ENCODE measurements at regions not wholly inside any gene's neighbourhood (a gene's known extent, or its start where the extent isn't known, plus 50 kb on each side); places are given as distances from the start of the nearest gene placed in this dataset.
A peak's percentile ranks its signal among the peaks of the same experiment; 100 is the strongest.

GRCh38 chr3:167882057-167882667 lies 146.6 kb downstream of the SERPINI1 start:
- no peaks in the 10 kb centered on the region for H3K27me3 ChIP-seq
- H3K36me3 ChIP-seq = no peaks in the 10 kb centered on the region
- no peak for TF ChIP-seq POLR2A (IDR thresholded peaks at IDR 0.05)
- peak in 5 of 6 experiments; percentile 6 to 70 (median 59) for TF ChIP-seq CTCF (IDR thresholded peaks at IDR 0.05)
- no peak overlapping the region for H3K4me3 ChIP-seq (replicated peaks in 1 of 3)
- no peaks in the 10 kb centered on the region for H3K4me1 ChIP-seq
- no peaks in the 10 kb centered on the region for H3K9me3 ChIP-seq
- H3K27ac ChIP-seq = no peak overlapping the region
- intact Hi-C loops (cut with DNase I) = no loop called here
- 0% methylated on average over 1 of the region's 1 CpG for WGBS, 2 donors
- DNase-seq = no peak

- no peak overlapping the region for H3K27ac ChIP-seq
- DNase-seq = no peak
- no peak overlapping the region for H3K4me3 ChIP-seq (replicated peaks in 1 of 3)
- TF ChIP-seq CTCF (IDR thresholded peaks at IDR 0.05) (no peak), POLR2A (IDR thresholded peaks at IDR 0.05) (no peak)
- H3K9me3 ChIP-seq = no peaks in the 10 kb centered on the region
- H3K36me3 ChIP-seq = no peaks in the 10 kb centered on the region
- no peaks in the 10 kb centered on the region for H3K27me3 ChIP-seq
- H3K4me1 ChIP-seq = no peaks in the 10 kb centered on the region
- intact Hi-C loops (cut with DNase I) = no loop called here
Observed at GRCh38 chr3:167880183-167880582, 144.7 kb downstream of the SERPINI1 start.

GRCh38 chr3:167876620-167877281 lies 141.2 kb downstream of the SERPINI1 start:
- peak overlapping the region; percentile 9 to 15 (median 15) for H3K27ac ChIP-seq
- intact Hi-C loops (cut with DNase I) = no loop called here
- no peaks in the 10 kb centered on the region for H3K36me3 ChIP-seq
- H3K4me1 ChIP-seq = no peaks in the 10 kb centered on the region
- 46 to 71% methylated on average over 3 of the region's 3 CpGs for WGBS, 2 donors
- no peak overlapping the region for H3K4me3 ChIP-seq (replicated peaks in 1 of 3)
- no peaks in the 10 kb centered on the region for H3K27me3 ChIP-seq
- TF ChIP-seq CTCF (IDR thresholded peaks at IDR 0.05) (no peak), POLR2A (IDR thresholded peaks at IDR 0.05) (no peak)
- no peaks in the 10 kb centered on the region for H3K9me3 ChIP-seq
- no peak for DNase-seq
